SK-N-SH (cell line): ENCODE measurements at regions not wholly inside any gene's neighbourhood (a gene's known extent, or its start where the extent isn't known, plus 50 kb on each side); places are given as distances from the start of the nearest gene placed in this dataset.

Experiments used
- CTCF ChIA-PET: fragments of 300-600, 350-600 bp; formaldehyde crosslinking; extraction: SDS; loops from one replicate; lab custom pipeline; 2021; lab: Yijun Ruan, JAX
- POLR2A ChIA-PET: fragments of 350-600 bp; sonication (Branson Sonifier 250); formaldehyde crosslinking; extraction: SDS; loops from one replicate; lab custom pipeline; 2020; ENCODE audit warnings: antibody characterized with exemption, inconsistent platforms; lab: Yijun Ruan, JAX
- DNase-seq: peaks from one replicate; pipeline ENCODE4 v3.0.0; 2012
- H2AFZ ChIP-seq: fragments of 200-600 bp; sonication (generic); 2 replicates; pipeline ENCODE4 v1.8.1; 2016; ENCODE audit warnings: antibody characterized with exemption, mild to moderate bottlenecking, low read depth
- H3F3A ChIP-seq: fragments of 200-600 bp; sonication (generic); replicated peaks from 2 replicates; pipeline ENCODE3; 2016; ENCODE audit warnings: antibody characterized with exemption, mild to moderate bottlenecking; ENCODE audit not compliant: insufficient read depth
- H3K27ac ChIP-seq, 2 experiments: fragments of 200-500 bp in 1 of 2; fragments of 200-600 bp in 1 of 2; sonication (Bioruptor generic) in 1 of 2; sonication (generic), shearing (Covaris generic) in 1 of 2; 2 replicates each; pipeline versions ENCODE4 v1.5.1 to v1.6.1; 2014 to 2016; ENCODE audit warnings: low read depth in 2 of 2, inconsistent platforms in 1 of 2, low read length in 1 of 2, mild to moderate bottlenecking in 1 of 2, mixed read lengths in 1 of 2
- H3K27me3 ChIP-seq: fragments of 200-600 bp; sonication (generic), shearing (Covaris generic); 2 replicates; pipeline ENCODE4 v1.6.1; 2016; ENCODE audit warnings: mixed run types; ENCODE audit not compliant: insufficient read depth
- H3K36me3 ChIP-seq, 2 experiments: fragments of 200-500 bp in 1 of 2; fragments of 200-600 bp in 1 of 2; sonication (Bioruptor generic) in 1 of 2; sonication (generic) in 1 of 2; replicated peaks in 1 of 2; 2 replicates each; pipeline versions ENCODE3 to v1.5.1; 2014 to 2016; ENCODE audit warnings: low read length in 1 of 2, mild to moderate bottlenecking in 1 of 2; ENCODE audit not compliant: insufficient read depth in 2 of 2, control insufficient read depth in 1 of 2
- H3K4me1 ChIP-seq, 2 experiments: fragments of 200-500 bp in 1 of 2; fragments of 200-600 bp in 1 of 2; sonication (Bioruptor generic) in 1 of 2; sonication (generic), shearing (Covaris generic) in 1 of 2; 2 replicates each; pipeline versions ENCODE4 v1.5.1 to v1.6.1; 2014 to 2016; ENCODE audit warnings: low read depth in 1 of 2, low read length in 1 of 2, mixed run types in 1 of 2; ENCODE audit not compliant: insufficient read depth in 2 of 2, control insufficient read depth in 1 of 2
- H3K4me2 ChIP-seq: fragments of 200-600 bp; sonication (generic), shearing (Covaris generic); 2 replicates; pipeline ENCODE4 v1.6.1; 2017; ENCODE audit warnings: mixed run types
- H3K4me3 ChIP-seq, 2 experiments: fragments of 200-500 bp in 1 of 2; fragments of 200-600 bp in 1 of 2; sonication (Bioruptor generic) in 1 of 2; sonication (generic), shearing (Covaris generic) in 1 of 2; 2 replicates each; pipeline versions ENCODE4 v1.5.1 to v1.8.1; 2014 to 2016; ENCODE audit warnings: low read depth in 2 of 2, inconsistent platforms in 1 of 2, low read length in 1 of 2, mild to moderate bottlenecking in 1 of 2, mixed read lengths in 1 of 2, moderate library complexity in 1 of 2
- H3K79me2 ChIP-seq: fragments of 200-600 bp; sonication (generic); 2 replicates; pipeline ENCODE4 v1.8.1; 2017; ENCODE audit warnings: mild to moderate bottlenecking; ENCODE audit not compliant: insufficient read depth
- H3K9ac ChIP-seq: fragments of 200-600 bp; sonication (generic); 2 replicates; pipeline ENCODE4 v1.6.1; 2017; ENCODE audit warnings: mixed run types
- H3K9me2 ChIP-seq: fragments of 200-600 bp; sonication (generic); 2 replicates; pipeline ENCODE4 v1.6.1; 2017; ENCODE audit warnings: mixed run types
- H3K9me3 ChIP-seq: fragments of 200-600 bp; sonication (generic); 2 replicates; pipeline ENCODE4 v1.6.1; 2017; ENCODE audit warnings: mixed run types, mild to moderate bottlenecking, moderate library complexity
- H4K20me1 ChIP-seq: fragments of 200-600 bp; sonication (generic); 2 replicates; pipeline ENCODE4 v1.6.1; 2017; ENCODE audit warnings: mild to moderate bottlenecking, mixed run types; ENCODE audit not compliant: insufficient read depth
- CHD2 ChIP-seq: fragments of 150-350 bp; IDR thresholded peaks from 2 replicates; pipeline ENCODE4 v1.6.1; 2018; ENCODE audit warnings: low read length; ENCODE audit not compliant: partially characterized antibody
- EZH2phosphoT487 ChIP-seq: fragments of 200-600 bp; sonication (generic); IDR thresholded peaks from 2 replicates; pipeline ENCODE4 v1.6.1; 2017; ENCODE audit warnings: low read depth, mixed run types, mild to moderate bottlenecking, antibody characterized with exemption, moderate library complexity, borderline replicate concordance
- FOSL2 ChIP-seq: IDR thresholded peaks from 2 replicates; pipeline ENCODE4 v1.4.0; 2012; ENCODE audit warnings: low read depth, mild to moderate bottlenecking, moderate library complexity, borderline replicate concordance
- FOXJ3 ChIP-seq: sonication (generic); formaldehyde crosslinking; IDR thresholded peaks from 2 replicates; pipeline ENCODE4 v1.5.1; 2020; ENCODE audit warnings: mild to moderate bottlenecking, missing genetic modification reagents
- FOXM1 ChIP-seq: IDR thresholded peaks from 2 replicates; pipeline ENCODE4 v1.4.0; 2012; ENCODE audit warnings: low read depth, mild to moderate bottlenecking
- GABPA ChIP-seq: IDR thresholded peaks from 2 replicates; pipeline ENCODE4 v1.4.0; 2012; ENCODE audit warnings: low read depth, mild to moderate bottlenecking
- MXI1 ChIP-seq: IDR thresholded peaks from 2 replicates; pipeline ENCODE4 v1.6.1; 2012; ENCODE audit warnings: mild to moderate bottlenecking, low read depth, low read length, improper control_type of control experiment
- NFIC ChIP-seq: IDR thresholded peaks from 2 replicates; pipeline ENCODE4 v1.4.0; 2012; ENCODE audit warnings: borderline replicate concordance
- NRF1 ChIP-seq: IDR thresholded peaks from 2 replicates; pipeline ENCODE4 v1.6.1; 2012; ENCODE audit warnings: low read depth, mild to moderate bottlenecking, low read length
- PBX3 ChIP-seq: IDR thresholded peaks from 2 replicates; pipeline ENCODE4; 2012
- RAD21 ChIP-seq: IDR thresholded peaks from 2 replicates; pipeline ENCODE4 v1.6.1; 2012; ENCODE audit warnings: mild to moderate bottlenecking, low read length
- RCOR1 ChIP-seq: fragments of 150-350 bp; IDR thresholded peaks from 2 replicates; pipeline ENCODE4 v1.6.1; 2017; ENCODE audit warnings: antibody characterized with exemption, low read length
- SIN3A ChIP-seq: IDR thresholded peaks from 2 replicates; pipeline ENCODE4 v1.6.1; 2012; ENCODE audit warnings: low read depth, mild to moderate bottlenecking, low read length, moderate library complexity, borderline replicate concordance
- SMC3 ChIP-seq: IDR thresholded peaks from 2 replicates; pipeline ENCODE4 v1.6.1; 2012; ENCODE audit warnings: low read depth, low read length, improper control_type of control experiment
- USF1 ChIP-seq: IDR thresholded peaks from 2 replicates; pipeline ENCODE4 v1.4.0; 2012; ENCODE audit warnings: low read depth, borderline replicate concordance
- YY1 ChIP-seq: IDR thresholded peaks from 2 replicates; pipeline ENCODE4 v1.4.0; 2012; ENCODE audit warnings: low read depth, mild to moderate bottlenecking
- WGBS: methylation state at CpG from one replicate; pipeline ENCODE4 v1.1.6; 2017; ENCODE audit warnings: low lambda C conversion rate; 5-methylcytosine and 5-hydroxymethylcytosine counted together
- TF ChIP-seq, protein P1 (sequence below): fragments of 150-350 bp; IDR thresholded peaks from 2 replicates; pipeline ENCODE4 v1.6.1; 2017; ENCODE audit warnings: antibody characterized with exemption, low read length, low read depth, borderline replicate concordance

DNA sequence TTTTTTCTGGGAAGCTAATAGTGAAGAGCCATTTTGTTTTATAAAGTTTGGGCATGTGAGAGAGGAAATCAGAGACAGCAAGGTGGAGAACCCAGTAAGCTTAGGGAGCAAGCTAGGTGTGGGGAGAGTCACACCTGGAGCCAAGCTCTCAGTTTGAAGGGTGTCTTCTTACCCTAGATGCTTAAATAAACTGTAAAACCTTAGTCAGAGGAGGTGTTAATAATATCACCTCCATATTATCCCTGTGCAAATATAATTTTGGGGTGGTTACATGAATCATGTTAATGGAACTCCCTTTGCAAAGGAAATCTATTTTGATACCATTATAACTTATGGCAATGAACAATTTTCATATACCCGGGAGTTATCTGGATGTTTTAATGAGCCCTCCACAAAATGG lies 246.2 kb upstream of the PLET1 start (continued):
- TF ChIP-seq PBX3, result no peak
- no peak for TF ChIP-seq FOXM1

DNA sequence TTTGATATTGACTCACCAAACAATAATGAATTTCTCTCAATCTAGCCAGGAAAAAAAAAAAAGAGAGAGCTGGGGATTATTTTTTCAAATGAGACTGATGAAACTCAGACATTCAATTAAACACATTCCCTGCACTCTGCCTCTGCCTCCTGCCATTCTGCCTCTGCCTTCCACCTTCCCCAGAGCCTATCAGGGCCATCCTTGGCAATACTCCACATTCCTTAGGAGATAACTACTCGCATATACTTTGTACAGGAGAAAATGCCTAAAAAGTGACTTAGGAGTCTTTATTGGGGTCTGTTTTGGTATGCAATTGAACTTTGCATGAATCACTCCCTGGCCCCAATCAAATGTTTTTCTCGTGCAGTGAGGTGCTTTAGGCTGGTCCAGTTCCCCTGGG lies 246.6 kb upstream of the PLET1 start:
- Histone ChIP-seq H3K27me3 (no peaks in the 10 kb centered on the region), H4K20me1 (no peaks in the 10 kb centered on the region), H3K79me2 (no peaks in the 10 kb centered on the region), H3K4me1 (peaks cover 0 to 4% of the 10 kb centered on the region in 2 experiments; a peak in 1 of 4 replicates), H3K9me3 (no peaks in the 10 kb centered on the region), H2AFZ (no peak overlapping the region), H3K9me2 (no peaks in the 10 kb centered on the region), H3K27ac (no peak overlapping the region), H3K4me3 (no peak overlapping the region), H3F3A (no peaks in the 10 kb centered on the region), H3K9ac (no peak overlapping the region), H3K36me3 (no peaks in the 10 kb centered on the region), H3K4me2 (no peak overlapping the region)
- CTCF ChIA-PET, result no interaction called here
- 28% methylated on average over 2 of the region's 2 CpGs for WGBS
- POLR2A ChIA-PET, result no interaction called here
- TF ChIP-seq FOXJ3 (CRISPR knock-in tag), result no peak
- no peak for TF ChIP-seq CHD2
- no peak for TF ChIP-seq SMC3
- TF ChIP-seq USF1, result no peak
- TF ChIP-seq FOSL2, result no peak
- no peak for TF ChIP-seq YY1
- no peak for TF ChIP-seq MXI1
- no peak for TF ChIP-seq NRF1
- TF ChIP-seq, protein P1, sequence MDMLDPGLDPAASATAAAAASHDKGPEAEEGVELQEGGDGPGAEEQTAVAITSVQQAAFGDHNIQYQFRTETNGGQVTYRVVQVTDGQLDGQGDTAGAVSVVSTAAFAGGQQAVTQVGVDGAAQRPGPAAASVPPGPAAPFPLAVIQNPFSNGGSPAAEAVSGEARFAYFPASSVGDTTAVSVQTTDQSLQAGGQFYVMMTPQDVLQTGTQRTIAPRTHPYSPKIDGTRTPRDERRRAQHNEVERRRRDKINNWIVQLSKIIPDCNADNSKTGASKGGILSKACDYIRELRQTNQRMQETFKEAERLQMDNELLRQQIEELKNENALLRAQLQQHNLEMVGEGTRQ, result no peak
- TF ChIP-seq SIN3A, result no peak
- TF ChIP-seq EZH2phosphoT487, result no peak
- TF ChIP-seq RAD21, result no peak
- TF ChIP-seq RCOR1, result no peak
- TF ChIP-seq FOXM1, result no peak
- TF ChIP-seq NFIC, result no peak
- TF ChIP-seq PBX3, result no peak
- TF ChIP-seq GABPA, result no peak
- no peak for DNase-seq
